ENCODE measurements at regions not wholly inside any gene's neighbourhood (a gene's known extent, or its start where the extent isn't known, plus 50 kb on each side); places are given as distances from the start of the nearest gene placed in this dataset.

DNA sequence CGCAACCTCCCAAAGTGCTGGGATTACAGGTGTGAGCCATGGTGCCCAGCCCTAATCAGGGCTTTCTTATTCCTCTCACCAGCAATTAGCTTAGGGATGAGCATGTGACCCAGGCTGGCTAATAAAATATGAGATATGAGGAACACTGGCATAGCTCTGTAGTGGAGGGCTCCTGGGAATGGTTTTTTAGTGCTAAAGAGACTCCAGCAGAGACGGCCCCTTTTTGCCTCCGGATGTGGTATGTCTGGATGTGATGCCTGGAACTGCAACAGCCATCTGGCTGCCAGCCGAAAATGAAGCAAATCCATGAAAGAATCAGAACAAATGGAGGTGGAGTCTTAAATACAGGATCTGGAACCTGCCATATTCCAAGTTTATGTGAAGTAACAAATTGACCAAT lies 69.1 kb upstream of the MAGI1 start:
- no peak for TF ChIP-seq POLR2AphosphoS5 (IDR thresholded peaks at IDR 0.05)
- no peak for TF ChIP-seq POLR2A (IDR thresholded peaks at IDR 0.05)
- TF ChIP-seq, protein P1, sequence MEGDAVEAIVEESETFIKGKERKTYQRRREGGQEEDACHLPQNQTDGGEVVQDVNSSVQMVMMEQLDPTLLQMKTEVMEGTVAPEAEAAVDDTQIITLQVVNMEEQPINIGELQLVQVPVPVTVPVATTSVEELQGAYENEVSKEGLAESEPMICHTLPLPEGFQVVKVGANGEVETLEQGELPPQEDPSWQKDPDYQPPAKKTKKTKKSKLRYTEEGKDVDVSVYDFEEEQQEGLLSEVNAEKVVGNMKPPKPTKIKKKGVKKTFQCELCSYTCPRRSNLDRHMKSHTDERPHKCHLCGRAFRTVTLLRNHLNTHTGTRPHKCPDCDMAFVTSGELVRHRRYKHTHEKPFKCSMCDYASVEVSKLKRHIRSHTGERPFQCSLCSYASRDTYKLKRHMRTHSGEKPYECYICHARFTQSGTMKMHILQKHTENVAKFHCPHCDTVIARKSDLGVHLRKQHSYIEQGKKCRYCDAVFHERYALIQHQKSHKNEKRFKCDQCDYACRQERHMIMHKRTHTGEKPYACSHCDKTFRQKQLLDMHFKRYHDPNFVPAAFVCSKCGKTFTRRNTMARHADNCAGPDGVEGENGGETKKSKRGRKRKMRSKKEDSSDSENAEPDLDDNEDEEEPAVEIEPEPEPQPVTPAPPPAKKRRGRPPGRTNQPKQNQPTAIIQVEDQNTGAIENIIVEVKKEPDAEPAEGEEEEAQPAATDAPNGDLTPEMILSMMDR (IDR thresholded peaks at IDR 0.05), result no peak

Data from stomach (tissue), 4 donors.